IMR-90 (cell line): ENCODE measurements at regions not wholly inside any gene's neighbourhood (a gene's known extent, or its start where the extent isn't known, plus 50 kb on each side); places are given as distances from the start of the nearest gene placed in this dataset.

Experiments
- ATAC-seq: fragments of 200-7000 bp; cut with Tn5 transposase; 2 replicates; pipeline ENCODE4 v1.9.1; 2020; ENCODE audit warnings: low read depth, mild to moderate bottlenecking, moderate library complexity
- BruUV-seq: library from RNA; stranded (reverse); fragments of 400-500 nt; replicated peaks from 2 replicates; lab custom pipeline; 2021; lab: Mats Ljungman, UMichigan
- CTCF ChIA-PET: fragments of 300-600 bp; formaldehyde crosslinking; extraction: SDS; loops from one replicate; lab custom pipeline; 2021; ENCODE audit warnings: antibody characterized with exemption; lab: Yijun Ruan, JAX
- POLR2A ChIA-PET: fragments of 300-600 bp; sonication (Branson Sonifier 250); formaldehyde crosslinking; loops from one replicate; lab custom pipeline; 2022; ENCODE audit warnings: antibody characterized with exemption; ENCODE audit not compliant: unreplicated experiment; lab: Charles Lee
- DNase-seq: peaks from one replicate; pipeline ENCODE4 v3.0.0; 2013
- H2AFZ ChIP-seq: replicated peaks from 2 replicates; pipeline ENCODE3; 2013; ENCODE audit warnings: low read length, mild to moderate bottlenecking; ENCODE audit not compliant: poor library complexity
- H2AK5ac ChIP-seq: 2 replicates; pipeline ENCODE4 v1.6.1; 2013; ENCODE audit warnings: low read depth, low read length, inconsistent platforms
- H2AK9ac ChIP-seq: replicated peaks from 2 replicates; pipeline ENCODE3; 2013; ENCODE audit warnings: mild to moderate bottlenecking, low read depth, low read length, moderate library complexity; ENCODE audit not compliant: poor library complexity
- H2BK120ac ChIP-seq: 2 replicates; pipeline ENCODE4 v1.6.1; 2013; ENCODE audit warnings: low read depth, low read length, inconsistent platforms
- H2BK15ac ChIP-seq: 3 replicates; pipeline ENCODE4 v1.6.1; 2013; ENCODE audit warnings: low read depth, low read length, inconsistent platforms
- H2BK20ac ChIP-seq: 2 replicates; pipeline ENCODE4 v1.6.1; 2013; ENCODE audit warnings: low read depth, mild to moderate bottlenecking, inconsistent platforms, low read length, moderate library complexity
- H2BK5ac ChIP-seq: 2 replicates; pipeline ENCODE4 v1.6.1; 2013; ENCODE audit warnings: mild to moderate bottlenecking, low read depth, low read length, inconsistent platforms; ENCODE audit not compliant: poor library complexity, severe bottlenecking
- H3K14ac ChIP-seq: replicated peaks from 2 replicates; pipeline ENCODE4 v1.6.1; 2013; ENCODE audit warnings: low read depth, low read length, inconsistent platforms
- H3K18ac ChIP-seq: 2 replicates; pipeline ENCODE4 v1.6.1; 2013; ENCODE audit warnings: low read depth, low read length, control low read depth
- H3K23ac ChIP-seq: 2 replicates; pipeline ENCODE4 v1.6.1; 2013; ENCODE audit warnings: low read depth, low read length, inconsistent platforms
- H3K27ac ChIP-seq: 2 replicates; pipeline ENCODE4 v1.5.1; 2013; ENCODE audit warnings: mild to moderate bottlenecking, control low read depth, low read length; ENCODE audit not compliant: insufficient read depth
- H3K27me3 ChIP-seq: 2 replicates; pipeline ENCODE4 v1.6.1; 2013; ENCODE audit warnings: low read length; ENCODE audit not compliant: control insufficient read depth, insufficient read depth
- H3K36me3 ChIP-seq: 2 replicates; pipeline ENCODE4 v1.6.1; 2013; ENCODE audit warnings: low read length, mixed read lengths; ENCODE audit not compliant: control insufficient read depth, insufficient read depth
- H3K4ac ChIP-seq: 2 replicates; pipeline ENCODE4 v1.6.1; 2013; ENCODE audit warnings: low read depth, low read length, inconsistent platforms
- H3K4me1 ChIP-seq: 2 replicates; pipeline ENCODE4 v1.6.1; 2013; ENCODE audit warnings: low read length, mixed read lengths; ENCODE audit not compliant: control insufficient read depth, insufficient read depth
- H3K4me2 ChIP-seq: 2 replicates; pipeline ENCODE4 v1.6.1; 2013; ENCODE audit warnings: low read depth, mild to moderate bottlenecking, control low read depth, low read length, moderate library complexity
- H3K4me3 ChIP-seq: 2 replicates; pipeline ENCODE4 v1.5.1; 2013; ENCODE audit warnings: low read depth, mild to moderate bottlenecking, control low read depth, low read length, moderate library complexity; ENCODE audit not compliant: insufficient read depth
- H3K56ac ChIP-seq: 2 replicates; pipeline ENCODE4 v1.6.1; 2013; ENCODE audit warnings: low read length, inconsistent platforms; ENCODE audit not compliant: insufficient read depth; ENCODE audit errors: extremely low read depth
- H3K79me1 ChIP-seq, 2 experiments: 2 replicates each; pipeline ENCODE4 v1.6.1; 2013; ENCODE audit warnings: low read length in 2 of 2, inconsistent platforms in 1 of 2, low read depth in 1 of 2
- H3K9ac ChIP-seq: 2 replicates; pipeline ENCODE4 v1.6.1; 2013; ENCODE audit warnings: low read depth, low read length, control low read depth
- H3K9me1 ChIP-seq: 2 replicates; pipeline ENCODE4 v1.6.1; 2013; ENCODE audit warnings: low read length, inconsistent platforms; ENCODE audit not compliant: insufficient read depth
- H3K9me3 ChIP-seq: 2 replicates; pipeline ENCODE4 v1.6.1; 2013; ENCODE audit warnings: low read length; ENCODE audit not compliant: control insufficient read depth, insufficient read depth
- H4K20me1 ChIP-seq: 2 replicates; pipeline ENCODE4 v1.6.1; 2013; ENCODE audit warnings: low read length, inconsistent platforms; ENCODE audit not compliant: insufficient read depth
- H4K5ac ChIP-seq: 2 replicates; pipeline ENCODE4 v1.6.1; 2013; ENCODE audit warnings: mild to moderate bottlenecking, low read depth, low read length, control low read depth
- H4K8ac ChIP-seq, 2 experiments: 2 replicates each; pipeline ENCODE4 v1.6.1; 2013; ENCODE audit warnings: low read depth in 2 of 2, low read length in 2 of 2, control low read depth in 1 of 2, inconsistent platforms in 1 of 2
- H4K91ac ChIP-seq: 2 replicates; pipeline ENCODE4 v1.6.1; 2013; ENCODE audit warnings: low read depth, low read length, inconsistent platforms; ENCODE audit not compliant: insufficient read depth
- BHLHE40 ChIP-seq: fragments of 150-350 bp; IDR thresholded peaks from 2 replicates; pipeline ENCODE4 v1.6.1; 2016; ENCODE audit warnings: mild to moderate bottlenecking, low read depth, low read length
- NFE2L2 ChIP-seq: fragments of 150-350 bp; IDR thresholded peaks from 2 replicates; pipeline ENCODE4 v1.6.1; 2016; ENCODE audit warnings: low read depth, mild to moderate bottlenecking, low read length
- dilution Hi-C: fragments of 300-500 bp; cut with HindIII; formaldehyde crosslinking; loops from one replicate; pipeline ENCODE4 v1.14.3; 2018; ENCODE audit warnings: low sequenced_read_pairs; ENCODE audit not compliant: unreplicated experiment
- in situ Hi-C: fragments of 300-500 bp; cut with MboI; formaldehyde crosslinking; loops from 3 replicates; pipeline ENCODE4 v1.14.3; 2019; ENCODE audit warnings: low sequenced_read_pairs, inconsistent platforms, mixed read lengths
- intact Hi-C: fragments of 100-400 bp; cut with micrococcal nuclease; formaldehyde crosslinking; loops from 2 replicates; pipeline ENCODE4 v1.10.0; 2022

DNA sequence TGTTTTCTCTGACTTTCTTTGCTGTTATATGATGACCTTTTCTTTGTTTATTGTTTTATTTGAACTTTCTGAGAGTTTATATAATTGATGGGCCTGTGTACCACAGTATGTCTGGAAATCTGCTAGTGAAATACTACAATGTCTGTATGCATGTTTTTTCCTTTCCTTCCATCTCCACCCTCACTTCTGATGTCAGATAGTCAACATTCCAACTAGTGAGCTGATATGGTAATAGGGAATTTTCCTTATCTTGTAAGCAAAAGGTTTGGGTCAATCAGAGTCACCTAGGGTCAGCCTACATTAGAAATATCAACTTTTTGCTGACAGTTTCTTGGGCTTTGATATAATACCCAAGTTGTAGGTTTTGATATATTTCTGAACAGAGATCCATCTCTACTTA lies 103.2 kb downstream of the MAT2B start:
- Histone ChIP-seq H3K79me1 (no peaks in the 10 kb centered on the region), H4K91ac (no peak overlapping the region), H4K5ac (no peak overlapping the region), H3K27ac (no peak overlapping the region), H3K4me3 (no peak overlapping the region), H3K14ac (no peak overlapping the region), H3K4me1 (peaks cover 6% of the 10 kb centered on the region), H3K9me1 (no peaks in the 10 kb centered on the region), H2AFZ (no peak overlapping the region), H2BK15ac (no peak overlapping the region), H2BK120ac (no peak overlapping the region), H3K9me3 (no peaks in the 10 kb centered on the region), H3K23ac (no peak overlapping the region), H3K27me3 (no peaks in the 10 kb centered on the region), H2BK5ac (no peak overlapping the region), H4K8ac (no peak overlapping the region), H2BK20ac (no peak overlapping the region), H3K56ac (no peak overlapping the region), H4K20me1 (no peaks in the 10 kb centered on the region), H3K36me3 (no peaks in the 10 kb centered on the region), H3K18ac (no peak overlapping the region), H3K9ac (no peak overlapping the region), H3K4ac (no peak overlapping the region), H3K4me2 (no peak overlapping the region), H2AK5ac (no peak overlapping the region), H2AK9ac (no peak overlapping the region)
- DNase-seq (no peak), ATAC-seq (peak; percentile 24)
- in situ Hi-C loops (no loop called here), intact Hi-C loops (no loop called here), dilution Hi-C loops (no loop called here)
- BruUV-seq = no TSS peak
- TF ChIP-seq BHLHE40 (no peak), NFE2L2 (no peak)
- POLR2A ChIA-PET = no interaction called here
- CTCF ChIA-PET = interaction anchor here (0.6 kb wide), 1 partner anchor 1857 kb away, joined by 3 read pairs; no protein-coding TSS in a partner anchor
